OCI-LY1 (cell line): ENCODE measurements at regions not wholly inside any gene's neighbourhood (a gene's known extent, or its start where the extent isn't known, plus 50 kb on each side); places are given as distances from the start of the nearest gene placed in this dataset.

Experiments used
- CTCF ChIP-seq: fragments of 200-600 bp; sonication (generic), shearing (Covaris generic); IDR thresholded peaks from 2 replicates; pipeline ENCODE4 v1.5.1; 2017; ENCODE audit warnings: mild to moderate bottlenecking, antibody characterized with exemption, low read length, moderate library complexity, mixed read lengths
- EZH2 ChIP-seq: fragments of 200-600 bp; sonication (generic), shearing (Covaris generic); IDR thresholded peaks from 2 replicates; pipeline ENCODE4 v1.8.0; 2017; ENCODE audit warnings: borderline replicate concordance, mixed run types, mild to moderate bottlenecking, antibody characterized with exemption, low read length, moderate library complexity, mixed read lengths

- TF ChIP-seq CTCF (no peak), EZH2 (no peak)
These were observed 505.4 kb upstream of the AGA start for GRCh38 chr4:177947607-177948006.
